Activated CD8-positive, alpha-beta T cell treated with anti-CD3 and anti-CD28 coated beads for 36 hours (primary cell): ENCODE measurements at regions not wholly inside any gene's neighbourhood (a gene's known extent, or its start where the extent isn't known, plus 50 kb on each side); places are given as distances from the start of the nearest gene placed in this dataset.
"Not testable (repeated sequence)": the region's sequence is repeated elsewhere in the genome, so short reads cannot be mapped to it uniquely, and the experiment has no call there.

Source experiments
- ATAC-seq: fragments of 200-7000 bp; cut with Tn5 transposase; one replicate; pipeline ENCODE4 v1.10.0; 2021; ENCODE audit warnings: mild to moderate bottlenecking, moderate library complexity
- CTCF ChIA-PET: fragments of 350-600 bp; sonication (Branson Sonifier 250); formaldehyde crosslinking; loops from one replicate; lab custom pipeline; 2021; ENCODE audit warnings: antibody characterized with exemption; lab: Charles Lee
- POLR2A ChIA-PET: fragments of 350-600 bp; sonication (Branson Sonifier 250); formaldehyde crosslinking; loops from one replicate; lab custom pipeline; 2021; ENCODE audit warnings: antibody characterized with exemption; lab: Charles Lee
- DNase-seq: peaks from one replicate; pipeline ENCODE4 v3.0.0-alpha.2; 2020
- H3K27ac Mint-ChIP-seq: one replicate; pipeline ENCODE4 v1.8.0; 2021; ENCODE audit warnings: mild to moderate bottlenecking, mixed read lengths
- H3K27me3 Mint-ChIP-seq: one replicate; pipeline ENCODE4 v1.8.0; 2021; ENCODE audit warnings: mixed read lengths
- H3K36me3 Mint-ChIP-seq: one replicate; pipeline ENCODE4 v1.8.0; 2021; ENCODE audit warnings: low read depth, mixed read lengths
- H3K4me1 Mint-ChIP-seq: one replicate; pipeline ENCODE4 v1.8.0; 2021; ENCODE audit warnings: low read depth, mixed read lengths
- H3K4me3 Mint-ChIP-seq: one replicate; pipeline ENCODE4 v1.8.0; 2021; ENCODE audit warnings: mild to moderate bottlenecking, moderate library complexity, mixed read lengths
- H3K9me3 Mint-ChIP-seq: one replicate; pipeline ENCODE4 v1.8.0; 2021; ENCODE audit warnings: mixed read lengths
- intact Hi-C: fragments of 100-400 bp; cut with micrococcal nuclease; formaldehyde crosslinking; loops from one replicate; pipeline ENCODE4 v1.10.0; 2022
- TF ChIP-seq, protein P1 (sequence below): fragments of 200-600 bp; IDR thresholded peaks from one replicate; pipeline ENCODE4 v1.8.0; 2022; ENCODE audit warnings: antibody characterized with exemption, mild to moderate bottlenecking

DNA sequence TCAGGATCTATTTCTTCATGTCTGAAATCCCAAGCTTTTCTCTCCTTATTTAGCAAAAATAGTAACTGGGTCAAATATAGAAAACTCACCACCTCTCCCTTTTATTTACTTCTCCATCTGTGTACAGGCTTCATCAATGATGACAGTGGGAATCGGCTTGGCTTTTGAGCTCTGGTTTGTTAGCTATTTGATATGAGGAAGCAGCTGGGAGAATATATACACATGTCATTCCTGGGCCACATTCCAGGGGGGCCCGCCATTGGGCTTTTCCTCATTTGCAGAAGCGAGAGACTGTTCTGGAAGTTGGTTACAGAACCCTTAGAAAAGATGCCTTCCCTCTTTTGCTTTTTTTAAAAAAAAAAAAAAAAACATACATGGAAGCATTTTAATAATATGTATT is 107.4 kb upstream of the F9 start:
- Mint-ChIP-seq H3K36me3 (no peaks in the 10 kb centered on the region), H3K27me3 (no peaks in the 10 kb centered on the region), H3K4me3 (no peak overlapping the region), H3K4me1 (no peaks in the 10 kb centered on the region), H3K9me3 (no peaks in the 10 kb centered on the region), H3K27ac (no peak overlapping the region)
- TF ChIP-seq, protein P1, sequence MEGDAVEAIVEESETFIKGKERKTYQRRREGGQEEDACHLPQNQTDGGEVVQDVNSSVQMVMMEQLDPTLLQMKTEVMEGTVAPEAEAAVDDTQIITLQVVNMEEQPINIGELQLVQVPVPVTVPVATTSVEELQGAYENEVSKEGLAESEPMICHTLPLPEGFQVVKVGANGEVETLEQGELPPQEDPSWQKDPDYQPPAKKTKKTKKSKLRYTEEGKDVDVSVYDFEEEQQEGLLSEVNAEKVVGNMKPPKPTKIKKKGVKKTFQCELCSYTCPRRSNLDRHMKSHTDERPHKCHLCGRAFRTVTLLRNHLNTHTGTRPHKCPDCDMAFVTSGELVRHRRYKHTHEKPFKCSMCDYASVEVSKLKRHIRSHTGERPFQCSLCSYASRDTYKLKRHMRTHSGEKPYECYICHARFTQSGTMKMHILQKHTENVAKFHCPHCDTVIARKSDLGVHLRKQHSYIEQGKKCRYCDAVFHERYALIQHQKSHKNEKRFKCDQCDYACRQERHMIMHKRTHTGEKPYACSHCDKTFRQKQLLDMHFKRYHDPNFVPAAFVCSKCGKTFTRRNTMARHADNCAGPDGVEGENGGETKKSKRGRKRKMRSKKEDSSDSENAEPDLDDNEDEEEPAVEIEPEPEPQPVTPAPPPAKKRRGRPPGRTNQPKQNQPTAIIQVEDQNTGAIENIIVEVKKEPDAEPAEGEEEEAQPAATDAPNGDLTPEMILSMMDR: no peak
- DNase-seq (no peak), ATAC-seq (no peak)
- ChIA-PET POLR2A (no interaction called here), CTCF (no interaction called here)
- intact Hi-C loops: no loop called here

DNA sequence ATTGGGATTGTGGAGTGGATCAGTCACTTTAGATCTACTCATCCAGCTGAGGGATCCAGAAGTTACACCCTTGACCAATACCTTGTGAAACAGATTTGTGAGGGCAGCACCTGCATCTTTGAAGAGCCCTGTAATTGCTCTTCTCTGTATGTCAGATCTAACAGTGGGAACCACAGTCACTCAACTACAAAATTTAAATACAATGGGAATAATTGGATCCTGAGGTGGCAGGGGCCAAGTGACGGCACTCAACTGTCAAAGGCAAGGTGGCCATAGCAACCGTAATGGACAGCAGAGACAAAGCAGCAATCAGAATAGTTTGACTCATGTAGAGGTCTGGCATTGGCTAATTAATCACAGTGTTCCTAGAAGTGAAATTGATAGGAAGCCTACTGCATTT is 132.3 kb upstream of the F9 start:
- POLR2A ChIA-PET, H3K9me3 Mint-ChIP-seq, ATAC-seq, CTCF ChIA-PET, H3K4me1 Mint-ChIP-seq, H3K4me3 Mint-ChIP-seq, H3K27ac Mint-ChIP-seq, H3K36me3 Mint-ChIP-seq, H3K27me3 Mint-ChIP-seq, intact Hi-C loops, DNase-seq: not testable (repeated sequence)

DNA sequence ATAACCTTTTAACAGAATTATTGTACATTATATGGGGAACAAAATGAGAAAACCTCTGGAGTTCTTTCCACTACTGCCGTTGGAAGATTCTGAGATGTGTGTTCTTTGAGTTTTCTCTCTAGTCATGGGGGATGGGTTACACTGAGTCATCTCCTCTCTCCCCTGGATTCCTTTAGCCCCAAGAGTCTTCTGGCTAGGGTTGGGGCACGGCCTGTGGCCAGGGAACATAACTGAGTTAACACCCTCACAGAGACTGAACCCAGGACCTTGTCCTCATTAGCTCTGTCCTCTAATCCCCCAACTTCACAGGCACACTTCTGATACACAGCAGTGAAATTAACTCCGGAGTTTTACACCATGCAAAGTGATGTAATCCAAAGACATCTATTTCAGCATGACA is 142.3 kb upstream of the F9 start:
- no peaks in the 10 kb centered on the region for H3K4me1 Mint-ChIP-seq
- H3K4me3 Mint-ChIP-seq: no peak overlapping the region
- no peaks in the 10 kb centered on the region for H3K36me3 Mint-ChIP-seq
- ATAC-seq (no peak), DNase-seq (no peak)
- POLR2A ChIA-PET: no interaction called here
- intact Hi-C loops: no loop called here
- no peaks in the 10 kb centered on the region for H3K9me3 Mint-ChIP-seq
- H3K27ac Mint-ChIP-seq: no peak overlapping the region
- CTCF ChIA-PET: no interaction called here
- no peaks in the 10 kb centered on the region for H3K27me3 Mint-ChIP-seq
- TF ChIP-seq, protein P1: no peak

DNA sequence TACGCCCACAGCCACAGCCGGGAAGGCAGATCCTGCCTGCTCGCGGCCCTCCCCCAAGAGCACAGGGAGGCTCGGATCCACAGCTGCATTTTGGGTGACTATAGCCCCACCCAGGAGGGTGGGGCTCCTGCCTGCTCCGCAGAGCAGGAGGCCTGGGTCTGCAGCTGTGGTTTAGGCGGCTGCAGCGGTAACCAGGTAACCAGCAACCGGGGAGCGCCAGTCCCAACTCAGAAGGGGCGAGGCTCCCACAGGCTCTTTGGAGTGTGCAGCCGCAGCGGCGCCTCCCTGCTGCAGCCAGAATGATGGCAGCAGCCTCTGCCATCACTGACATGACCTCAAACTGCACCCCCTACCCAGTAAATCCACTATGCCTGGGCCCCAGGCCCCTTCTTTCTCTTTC is 148.0 kb upstream of the F9 start:
- no peaks in the 10 kb centered on the region for H3K36me3 Mint-ChIP-seq
- no peaks in the 10 kb centered on the region for H3K27me3 Mint-ChIP-seq
- ChIA-PET POLR2A (no interaction called here), CTCF (no interaction called here)
- H3K9me3 Mint-ChIP-seq: no peaks in the 10 kb centered on the region
- H3K27ac Mint-ChIP-seq: no peak overlapping the region
- no peak for DNase-seq
- TF ChIP-seq, protein P1: no peak
- no peak for ATAC-seq
- H3K4me1 Mint-ChIP-seq: no peaks in the 10 kb centered on the region
- intact Hi-C loops: no loop called here
- no peak overlapping the region for H3K4me3 Mint-ChIP-seq

DNA sequence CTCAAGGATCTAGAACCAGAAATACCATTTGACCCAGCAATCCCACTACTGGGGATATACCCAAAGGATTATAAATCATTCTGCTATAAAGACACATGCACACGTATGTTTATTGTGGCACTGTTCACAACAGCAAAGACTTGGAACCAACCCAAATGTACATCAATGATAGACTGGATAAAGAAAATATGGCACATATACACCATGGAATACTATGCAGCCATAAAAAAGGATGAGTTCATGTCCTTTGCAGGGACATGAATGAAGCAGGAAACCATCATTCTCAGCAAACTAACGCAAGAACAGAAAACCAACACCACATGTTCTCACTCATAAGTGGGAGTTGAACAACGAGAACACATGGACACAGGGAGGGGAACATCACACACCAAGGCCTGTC is 154.0 kb upstream of the F9 start:
- DNase-seq, H3K27me3 Mint-ChIP-seq, CTCF ChIA-PET, intact Hi-C loops, ATAC-seq, H3K4me1 Mint-ChIP-seq, H3K27ac Mint-ChIP-seq, H3K9me3 Mint-ChIP-seq, H3K4me3 Mint-ChIP-seq, H3K36me3 Mint-ChIP-seq, POLR2A ChIA-PET: not testable (repeated sequence)

DNA sequence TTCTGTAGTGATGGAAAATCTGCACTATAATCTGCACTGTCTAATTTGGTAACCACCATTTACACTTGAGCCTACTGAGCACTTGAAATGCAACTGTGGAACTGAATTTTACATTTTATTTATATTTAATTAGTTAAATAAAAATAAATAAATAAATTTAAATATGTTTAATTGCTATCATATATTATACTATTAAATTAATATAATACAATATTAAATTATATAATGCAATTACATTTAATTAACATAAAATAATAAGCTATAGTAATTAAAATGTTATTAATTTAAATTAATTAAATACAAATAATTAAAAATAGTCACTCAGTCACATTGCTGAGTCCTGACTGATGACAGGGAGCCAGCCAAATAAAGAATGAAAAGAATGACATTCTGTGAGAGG is 170.2 kb upstream of the F9 start:
- H3K27me3 Mint-ChIP-seq: no peaks in the 10 kb centered on the region
- ChIA-PET POLR2A (no interaction called here), CTCF (no interaction called here)
- no peaks in the 10 kb centered on the region for H3K4me1 Mint-ChIP-seq
- intact Hi-C loops: no loop called here
- TF ChIP-seq, protein P1: no peak
- H3K9me3 Mint-ChIP-seq: no peaks in the 10 kb centered on the region
- no peak for ATAC-seq
- no peak overlapping the region for H3K4me3 Mint-ChIP-seq
- no peak overlapping the region for H3K27ac Mint-ChIP-seq
- no peaks in the 10 kb centered on the region for H3K36me3 Mint-ChIP-seq
- DNase-seq: no peak

DNA sequence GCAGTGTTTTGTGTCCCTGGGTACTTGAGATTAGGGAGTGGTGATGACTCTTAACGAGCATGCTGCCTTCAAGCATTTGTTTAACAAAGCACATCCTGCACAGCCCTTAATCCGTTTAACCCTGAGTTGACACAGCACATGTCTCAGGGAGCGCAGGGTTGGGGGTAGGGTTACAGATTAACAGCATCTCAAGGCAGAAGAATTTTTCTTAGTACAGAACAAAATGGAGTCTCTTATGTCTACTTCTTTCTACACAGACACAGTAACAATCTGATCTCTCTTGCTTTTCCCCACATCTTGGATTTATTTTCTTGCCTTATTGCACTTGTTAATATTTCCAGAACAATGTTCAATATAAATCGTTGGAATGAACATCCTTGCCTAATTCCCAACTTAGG is 187.9 kb upstream of the F9 start:
- CTCF ChIA-PET, H3K4me1 Mint-ChIP-seq, H3K4me3 Mint-ChIP-seq, POLR2A ChIA-PET, ATAC-seq, H3K27ac Mint-ChIP-seq, DNase-seq, H3K36me3 Mint-ChIP-seq, H3K9me3 Mint-ChIP-seq, intact Hi-C loops, H3K27me3 Mint-ChIP-seq: not testable (repeated sequence)

DNA sequence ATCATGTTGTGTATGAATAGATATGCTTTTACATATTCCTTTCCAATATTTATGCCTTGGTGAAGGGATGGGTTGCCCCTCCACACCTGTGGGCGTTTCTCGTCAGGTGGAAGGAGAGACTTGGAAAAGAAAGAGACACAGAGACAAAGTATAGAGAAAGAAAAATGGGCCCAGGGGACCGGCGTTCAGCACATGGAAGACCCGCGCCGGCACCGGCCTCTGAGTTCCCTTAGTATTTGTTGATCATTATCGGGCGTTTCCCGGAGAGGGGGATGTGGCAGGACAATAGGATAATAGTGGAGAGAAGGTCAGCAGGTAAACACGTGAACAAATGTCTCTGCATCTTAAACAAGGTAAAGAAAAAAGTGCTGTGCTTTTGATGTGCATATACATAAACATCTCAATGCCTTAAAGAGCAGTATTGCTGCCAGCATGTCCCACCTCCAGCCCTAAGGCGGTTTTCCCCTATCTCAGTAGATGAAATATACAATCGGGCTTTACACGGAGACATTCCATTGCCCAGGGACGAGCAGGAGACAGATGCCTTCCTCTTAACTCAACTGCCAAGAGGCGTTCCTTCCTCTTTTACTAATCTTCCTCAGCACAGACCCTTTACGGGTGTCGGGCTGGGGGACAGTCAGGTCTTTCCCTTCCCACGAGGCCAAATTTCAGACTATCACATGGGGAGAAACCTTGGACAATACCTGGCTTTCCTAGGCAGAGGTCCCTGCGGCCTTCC is 188.5 kb upstream of the F9 start:
- DNase-seq, CTCF ChIA-PET, intact Hi-C loops, H3K27ac Mint-ChIP-seq, ATAC-seq, H3K4me3 Mint-ChIP-seq, H3K27me3 Mint-ChIP-seq, POLR2A ChIA-PET, H3K36me3 Mint-ChIP-seq, H3K4me1 Mint-ChIP-seq, H3K9me3 Mint-ChIP-seq: not testable (repeated sequence)
